HG03103 (cell line): ENCODE measurements at regions not wholly inside any gene's neighbourhood (a gene's known extent, or its start where the extent isn't known, plus 50 kb on each side); places are given as distances from the start of the nearest gene placed in this dataset.
"Not testable (repeated sequence)": the region's sequence is repeated elsewhere in the genome, so short reads cannot be mapped to it uniquely, and the experiment has no call there.

Experiments
- ATAC-seq: cut with Tn5 transposase; IDR thresholded peaks from one replicate; pipeline ENCODE4 v1.9.1; 2021; ENCODE audit warnings: low read depth; ENCODE audit not compliant: unreplicated experiment

GRCh38 chr14:28142400-28143015, 624.1 kb upstream of the FOXG1 start:
- ATAC-seq, result no peak

GRCh38 chr14:28143316-28143715, 623.3 kb upstream of the FOXG1 start:
- no peak for ATAC-seq

- no peak for ATAC-seq
These were observed 614.7 kb upstream of the FOXG1 start for GRCh38 chr14:28151926-28152325.

- ATAC-seq, result no peak
These were observed 614.0 kb upstream of the FOXG1 start for GRCh38 chr14:28152453-28153044.

GRCh38 chr14:28157289-28157869, 609.2 kb upstream of the FOXG1 start:
- ATAC-seq, result no peak

GRCh38 chr14:28157887-28158791, 608.4 kb upstream of the FOXG1 start:
- ATAC-seq, result no peak

GRCh38 chr14:28161040-28161439, 605.5 kb upstream of the FOXG1 start:
- no peak for ATAC-seq

GRCh38 chr14:28163233-28163632, 603.4 kb upstream of the FOXG1 start:
- no peak for ATAC-seq

- ATAC-seq, result no peak
These were observed 602.7 kb upstream of the FOXG1 start for GRCh38 chr14:28163897-28164296.

- not testable (repeated sequence) for ATAC-seq
These were observed 578.4 kb upstream of the FOXG1 start for GRCh38 chr14:28187902-28188830.

GRCh38 chr14:28196878-28197277, 569.7 kb upstream of the FOXG1 start:
- ATAC-seq, result no peak

GRCh38 chr14:28220391-28220790, 546.2 kb upstream of the FOXG1 start:
- no peak for ATAC-seq

GRCh38 chr14:28240909-28241308, 525.7 kb upstream of the FOXG1 start:
- ATAC-seq, result no peak

- ATAC-seq, result no peak
These were observed 523.7 kb upstream of the FOXG1 start for GRCh38 chr14:28242895-28243294.

- ATAC-seq, result no peak
These were observed 523.0 kb upstream of the FOXG1 start for GRCh38 chr14:28243600-28243999.

- no peak for ATAC-seq
These were observed 521.4 kb upstream of the FOXG1 start for GRCh38 chr14:28245216-28245615.

- no peak for ATAC-seq
These were observed 519.1 kb upstream of the FOXG1 start for GRCh38 chr14:28247491-28247890.

- ATAC-seq, result not testable (repeated sequence)
These were observed 514.5 kb upstream of the FOXG1 start for GRCh38 chr14:28252124-28252523.

GRCh38 chr14:28254768-28255167, 511.8 kb upstream of the FOXG1 start:
- ATAC-seq, result no peak

GRCh38 chr14:28264306-28264705, 502.3 kb upstream of the FOXG1 start:
- no peak for ATAC-seq
